Trophoblast cell (in vitro differentiated cells and primary cell): ENCODE measurements at regions not wholly inside any gene's neighbourhood (a gene's known extent, or its start where the extent isn't known, plus 50 kb on each side); places are given as distances from the start of the nearest gene placed in this dataset.

Experiments
- DNase-seq, 2 donors: peaks; one replicate each; pipeline ENCODE4 v3.0.0-alpha.2; 2016
- H2AFZ ChIP-seq: 2 replicates; pipeline ENCODE4 v1.6.1; 2013; ENCODE audit warnings: low read length, moderate library complexity, mild to moderate bottlenecking; ENCODE audit not compliant: insufficient read depth, poor library complexity
- H2AK5ac ChIP-seq: 2 replicates; pipeline ENCODE4 v1.6.1; 2013; ENCODE audit warnings: mild to moderate bottlenecking, low read length
- H2BK120ac ChIP-seq: 2 replicates; pipeline ENCODE4 v1.6.1; 2013; ENCODE audit warnings: low read length, mild to moderate bottlenecking, moderate library complexity; ENCODE audit not compliant: insufficient read depth, poor library complexity
- H2BK12ac ChIP-seq: 2 replicates; pipeline ENCODE4 v1.6.1; 2013; ENCODE audit warnings: mild to moderate bottlenecking, low read length, moderate library complexity
- H2BK5ac ChIP-seq: 2 replicates; pipeline ENCODE4 v1.6.1; 2013; ENCODE audit warnings: low read length, low read depth, moderate library complexity, mild to moderate bottlenecking; ENCODE audit not compliant: poor library complexity
- H3K14ac ChIP-seq: 2 replicates; pipeline ENCODE4 v1.6.1; 2013; ENCODE audit warnings: mild to moderate bottlenecking, low read length
- H3K18ac ChIP-seq: 2 replicates; pipeline ENCODE4 v1.6.1; 2013; ENCODE audit warnings: mild to moderate bottlenecking, low read length
- H3K23ac ChIP-seq: 2 replicates; pipeline ENCODE4 v1.6.1; 2013; ENCODE audit warnings: low read length
- H3K27ac ChIP-seq: 2 replicates; pipeline ENCODE4 v1.5.1; 2013; ENCODE audit warnings: low read depth, mild to moderate bottlenecking, inconsistent platforms, low read length, moderate library complexity
- H3K27me3 ChIP-seq: 2 replicates; pipeline ENCODE4 v1.6.1; 2013; ENCODE audit warnings: inconsistent platforms, mild to moderate bottlenecking, low read length, moderate library complexity; ENCODE audit not compliant: insufficient read depth
- H3K36me3 ChIP-seq, 2 experiments: 1 replicate in 1 of 2; 2 replicates in 1 of 2; pipeline ENCODE4 v1.6.1; 2013; ENCODE audit warnings: low read length in 2 of 2, mild to moderate bottlenecking in 2 of 2, moderate library complexity in 1 of 2; ENCODE audit not compliant: insufficient read depth in 2 of 2, control insufficient read depth in 1 of 2
- H3K4ac ChIP-seq: 2 replicates; pipeline ENCODE4 v1.6.1; 2013; ENCODE audit warnings: low read depth, mild to moderate bottlenecking, low read length, moderate library complexity
- H3K4me1 ChIP-seq, 2 experiments: 1 replicate in 1 of 2; 2 replicates in 1 of 2; pipeline ENCODE4 v1.6.1; 2013; ENCODE audit warnings: low read length in 2 of 2, mild to moderate bottlenecking in 2 of 2, moderate library complexity in 1 of 2; ENCODE audit not compliant: insufficient read depth in 2 of 2, control insufficient read depth in 1 of 2
- H3K4me2 ChIP-seq: 2 replicates; pipeline ENCODE4 v1.6.1; 2013; ENCODE audit warnings: inconsistent platforms, mild to moderate bottlenecking, low read length, moderate library complexity
- H3K4me3 ChIP-seq: 2 replicates; pipeline ENCODE4 v1.5.1; 2013; ENCODE audit warnings: mild to moderate bottlenecking, low read depth, low read length, inconsistent platforms
- H3K79me1 ChIP-seq: one replicate; pipeline ENCODE4 v1.6.1; 2013; ENCODE audit warnings: low read length
- H3K79me2 ChIP-seq: 2 replicates; pipeline ENCODE4 v1.6.1; 2013; ENCODE audit warnings: low read length, mild to moderate bottlenecking; ENCODE audit not compliant: control insufficient read depth, insufficient read depth, poor library complexity
- H3K9ac ChIP-seq: 2 replicates; pipeline ENCODE4 v1.6.1; 2013; ENCODE audit warnings: mild to moderate bottlenecking, low read length
- H3K9me3 ChIP-seq: 2 replicates; pipeline ENCODE4 v1.6.1; 2013; ENCODE audit warnings: low read depth, mild to moderate bottlenecking, control low read depth, inconsistent platforms, low read length; ENCODE audit not compliant: insufficient read depth
- H4K12ac ChIP-seq: 2 replicates; pipeline ENCODE4 v1.6.1; 2013; ENCODE audit warnings: low read depth, mild to moderate bottlenecking, low read length, moderate library complexity
- H4K8ac ChIP-seq: 2 replicates; pipeline ENCODE4 v1.6.1; 2013; ENCODE audit warnings: low read depth, mild to moderate bottlenecking, low read length, moderate library complexity
- H4K91ac ChIP-seq: one replicate; pipeline ENCODE4 v1.6.1; 2013; ENCODE audit warnings: low read depth, mild to moderate bottlenecking, low read length, moderate library complexity
- WGBS: extraction: QIAGEN DNeasy Blood & Tissue Kit; methylation state at CpG from one replicate; pipeline ENCODE4 v1.1.7; 2013; ENCODE audit warnings: missing lambda C conversion rate; ENCODE audit not compliant: insufficient read length, insufficient coverage; ENCODE audit errors: extremely low coverage; 5-methylcytosine and 5-hydroxymethylcytosine counted together

GRCh38 chr18:10017043-10017442 lies 103.2 kb downstream of the VAPA start:
- no peaks in the 10 kb centered on the region for H3K27me3 ChIP-seq
- H2AK5ac ChIP-seq: no peak overlapping the region
- H4K91ac ChIP-seq: no peak overlapping the region
- H2BK5ac ChIP-seq: no peak overlapping the region
- H3K79me1 ChIP-seq: no peaks in the 10 kb centered on the region
- H4K12ac ChIP-seq: no peak overlapping the region
- no peak overlapping the region for H3K18ac ChIP-seq
- H3K36me3 ChIP-seq: no peaks in the 10 kb centered on the region
- no peak overlapping the region for H2AFZ ChIP-seq
- no peak overlapping the region for H3K9ac ChIP-seq
- no CpG with 5 or more reads among the region's 2 CpGs for WGBS
- H2BK12ac ChIP-seq: peak overlapping the region; percentile 70
- peaks cover 4 to 7% of the 10 kb centered on the region in 2 experiments for H3K4me1 ChIP-seq
- no peak overlapping the region for H3K14ac ChIP-seq
- no peak overlapping the region for H4K8ac ChIP-seq
- H3K27ac ChIP-seq: no peak overlapping the region
- no peak overlapping the region for H2BK120ac ChIP-seq
- H3K79me2 ChIP-seq: no peaks in the 10 kb centered on the region
- H3K4ac ChIP-seq: no peak overlapping the region
- no peaks in the 10 kb centered on the region for H3K9me3 ChIP-seq
- no peak for DNase-seq
- no peak overlapping the region for H3K4me2 ChIP-seq
- no peak overlapping the region for H3K4me3 ChIP-seq
- no peak overlapping the region for H3K23ac ChIP-seq

- peak; percentile 15 to 73 for DNase-seq
- no peaks in the 10 kb centered on the region for H3K79me1 ChIP-seq
- no peak overlapping the region for H3K9ac ChIP-seq
- no peaks in the 10 kb centered on the region for H3K36me3 ChIP-seq
- no peak overlapping the region for H2BK5ac ChIP-seq
- H3K4me3 ChIP-seq: no peak overlapping the region
- H3K4ac ChIP-seq: no peak overlapping the region
- H3K23ac ChIP-seq: no peak overlapping the region
- H3K27me3 ChIP-seq: no peaks in the 10 kb centered on the region
- H3K9me3 ChIP-seq: peaks cover 3% of the 10 kb centered on the region
- H2BK120ac ChIP-seq: no peak overlapping the region
- H3K4me2 ChIP-seq: no peak overlapping the region
- no peak overlapping the region for H2AFZ ChIP-seq
- no peak overlapping the region for H3K18ac ChIP-seq
- no peak overlapping the region for H2BK12ac ChIP-seq
- no peak overlapping the region for H4K12ac ChIP-seq
- H3K4me1 ChIP-seq: peaks cover 4 to 7% of the 10 kb centered on the region in 2 experiments
- H3K27ac ChIP-seq: no peak overlapping the region
- no peak overlapping the region for H3K14ac ChIP-seq
- H4K91ac ChIP-seq: no peak overlapping the region
- H3K79me2 ChIP-seq: no peaks in the 10 kb centered on the region
- H2AK5ac ChIP-seq: no peak overlapping the region
- no peak overlapping the region for H4K8ac ChIP-seq
- no CpG with 5 or more reads among the region's 5 CpGs for WGBS
Measured at GRCh38 chr18:10018289-10018688, 104.5 kb downstream of the VAPA start.

- H3K9ac ChIP-seq: no peak overlapping the region
- H2AFZ ChIP-seq: no peak overlapping the region
- no peak overlapping the region for H4K8ac ChIP-seq
- WGBS: no CpG with 5 or more reads among the region's 6 CpGs
- no peak overlapping the region for H2BK120ac ChIP-seq
- no peak overlapping the region for H2BK5ac ChIP-seq
- peaks cover 3% of the 10 kb centered on the region for H3K9me3 ChIP-seq
- no peak for DNase-seq
- no peak overlapping the region for H2AK5ac ChIP-seq
- H3K79me2 ChIP-seq: no peaks in the 10 kb centered on the region
- H3K18ac ChIP-seq: no peak overlapping the region
- no peak overlapping the region for H2BK12ac ChIP-seq
- no peak overlapping the region for H3K14ac ChIP-seq
- H3K27ac ChIP-seq: no peak overlapping the region
- no peaks in the 10 kb centered on the region for H3K27me3 ChIP-seq
- H3K4me1 ChIP-seq: peaks cover 4 to 5% of the 10 kb centered on the region in 2 experiments
- H4K12ac ChIP-seq: no peak overlapping the region
- H3K4me3 ChIP-seq: no peak overlapping the region
- no peaks in the 10 kb centered on the region for H3K79me1 ChIP-seq
- no peak overlapping the region for H4K91ac ChIP-seq
- no peak overlapping the region for H3K23ac ChIP-seq
- no peak overlapping the region for H3K4me2 ChIP-seq
- H3K36me3 ChIP-seq: no peaks in the 10 kb centered on the region
- no peak overlapping the region for H3K4ac ChIP-seq
Measured at GRCh38 chr18:10020171-10020570, 106.4 kb downstream of the VAPA start.

GRCh38 chr18:10022365-10022764 lies 108.5 kb downstream of the VAPA start:
- Histone ChIP-seq H2AFZ (no peak overlapping the region), H3K79me2 (no peaks in the 10 kb centered on the region), H3K14ac (no peak overlapping the region), H3K4me2 (no peak overlapping the region), H3K4me1 (no peaks in the 10 kb centered on the region), H3K27ac (no peak overlapping the region), H2BK12ac (no peak overlapping the region), H3K18ac (no peak overlapping the region), H4K12ac (no peak overlapping the region), H2BK5ac (no peak overlapping the region), H3K79me1 (no peaks in the 10 kb centered on the region), H3K9me3 (peaks cover 3% of the 10 kb centered on the region), H2BK120ac (no peak overlapping the region), H3K36me3 (no peaks in the 10 kb centered on the region), H4K91ac (no peak overlapping the region), H4K8ac (no peak overlapping the region), H2AK5ac (no peak overlapping the region), H3K9ac (no peak overlapping the region), H3K4ac (no peak overlapping the region), H3K4me3 (no peak overlapping the region), H3K23ac (no peak overlapping the region), H3K27me3 (no peaks in the 10 kb centered on the region)
- no CpG with 5 or more reads among the region's 4 CpGs for WGBS
- DNase-seq: no peak
